ENCODE measurements at regions not wholly inside any gene's neighbourhood (a gene's known extent, or its start where the extent isn't known, plus 50 kb on each side); places are given as distances from the start of the nearest gene placed in this dataset.
A peak's percentile ranks its signal among the peaks of the same experiment; 100 is the strongest.
"Not testable (repeated sequence)": the region's sequence is repeated elsewhere in the genome, so short reads cannot be mapped to it uniquely, and the experiment has no call there.

- no peak for DNase-seq
Measured at GRCh38 chr14:87321548-87321947, 671.4 kb downstream of the GALC start.

- DNase-seq = no peak
Measured at GRCh38 chr14:87312894-87313205, 680.1 kb downstream of the GALC start.

- DNase-seq = no peak
Measured at GRCh38 chr14:87312169-87312893, 680.7 kb downstream of the GALC start.

GRCh38 chr14:87309557-87309956 is 683.4 kb downstream of the GALC start:
- no peak for DNase-seq

GRCh38 chr14:87306409-87307168 is 686.4 kb downstream of the GALC start:
- no peak for DNase-seq

GRCh38 chr14:87305345-87305744 is 687.6 kb downstream of the GALC start:
- DNase-seq = no peak

- DNase-seq = no peak
Measured at GRCh38 chr14:87304404-87304803, 688.6 kb downstream of the GALC start.

GRCh38 chr14:87286826-87287225 is 706.2 kb downstream of the GALC start:
- no peak for DNase-seq

GRCh38 chr14:87286191-87286590 is 706.8 kb downstream of the GALC start:
- no peak for DNase-seq

- DNase-seq = no peak
Measured at GRCh38 chr14:87285506-87285905, 707.5 kb downstream of the GALC start.

- no peak for DNase-seq
Measured at GRCh38 chr14:87283547-87283946, 709.4 kb downstream of the GALC start.

- peak in 1 of 56 donors; percentile 2 for DNase-seq
Measured at GRCh38 chr14:87282266-87282665, 710.7 kb downstream of the GALC start.

GRCh38 chr14:87278415-87278814 is 714.6 kb downstream of the GALC start:
- DNase-seq = no peak

- no peak for DNase-seq
Measured at GRCh38 chr14:87271331-87271730, 721.7 kb downstream of the GALC start.

GRCh38 chr14:87268997-87269396 is 724.0 kb downstream of the GALC start:
- DNase-seq = no peak

- DNase-seq = no peak
Measured at GRCh38 chr14:87264796-87265195, 728.2 kb downstream of the GALC start.

- no peak for DNase-seq
Measured at GRCh38 chr14:87264272-87264785, 728.7 kb downstream of the GALC start.

GRCh38 chr14:87261621-87262020 is 731.4 kb downstream of the GALC start:
- no peak for DNase-seq

- DNase-seq = no peak
Measured at GRCh38 chr14:87260460-87260859, 732.5 kb downstream of the GALC start.

GRCh38 chr14:87257421-87257820 is 735.6 kb downstream of the GALC start:
- no peak for DNase-seq

GRCh38 chr14:87255058-87255457 is 737.9 kb downstream of the GALC start:
- no peak for DNase-seq

- no peak for DNase-seq
Measured at GRCh38 chr14:87254331-87254874, 738.6 kb downstream of the GALC start.

GRCh38 chr14:87253791-87254190 is 739.2 kb downstream of the GALC start:
- DNase-seq = not testable (repeated sequence)

Data from amygdala (tissue), 56 donors.